SK-N-SH (cell line): ENCODE measurements at regions not wholly inside any gene's neighbourhood (a gene's known extent, or its start where the extent isn't known, plus 50 kb on each side); places are given as distances from the start of the nearest gene placed in this dataset.

Experiments used
- CTCF ChIA-PET: fragments of 300-600, 350-600 bp; formaldehyde crosslinking; extraction: SDS; loops from one replicate; lab custom pipeline; 2021; lab: Yijun Ruan, JAX
- POLR2A ChIA-PET: fragments of 350-600 bp; sonication (Branson Sonifier 250); formaldehyde crosslinking; extraction: SDS; loops from one replicate; lab custom pipeline; 2020; ENCODE audit warnings: antibody characterized with exemption, inconsistent platforms; lab: Yijun Ruan, JAX
- DNase-seq: peaks from one replicate; pipeline ENCODE4 v3.0.0; 2012
- H2AFZ ChIP-seq: fragments of 200-600 bp; sonication (generic); 2 replicates; pipeline ENCODE4 v1.8.1; 2016; ENCODE audit warnings: antibody characterized with exemption, mild to moderate bottlenecking, low read depth
- H3F3A ChIP-seq: fragments of 200-600 bp; sonication (generic); replicated peaks from 2 replicates; pipeline ENCODE3; 2016; ENCODE audit warnings: antibody characterized with exemption, mild to moderate bottlenecking; ENCODE audit not compliant: insufficient read depth
- H3K27ac ChIP-seq, 2 experiments: fragments of 200-500 bp in 1 of 2; fragments of 200-600 bp in 1 of 2; sonication (Bioruptor generic) in 1 of 2; sonication (generic), shearing (Covaris generic) in 1 of 2; 2 replicates each; pipeline versions ENCODE4 v1.5.1 to v1.6.1; 2014 to 2016; ENCODE audit warnings: low read depth in 2 of 2, inconsistent platforms in 1 of 2, low read length in 1 of 2, mild to moderate bottlenecking in 1 of 2, mixed read lengths in 1 of 2
- H3K27me3 ChIP-seq: fragments of 200-600 bp; sonication (generic), shearing (Covaris generic); 2 replicates; pipeline ENCODE4 v1.6.1; 2016; ENCODE audit warnings: mixed run types; ENCODE audit not compliant: insufficient read depth
- H3K36me3 ChIP-seq, 2 experiments: fragments of 200-500 bp in 1 of 2; fragments of 200-600 bp in 1 of 2; sonication (Bioruptor generic) in 1 of 2; sonication (generic) in 1 of 2; replicated peaks in 1 of 2; 2 replicates each; pipeline versions ENCODE3 to v1.5.1; 2014 to 2016; ENCODE audit warnings: low read length in 1 of 2, mild to moderate bottlenecking in 1 of 2; ENCODE audit not compliant: insufficient read depth in 2 of 2, control insufficient read depth in 1 of 2
- H3K4me1 ChIP-seq, 2 experiments: fragments of 200-500 bp in 1 of 2; fragments of 200-600 bp in 1 of 2; sonication (Bioruptor generic) in 1 of 2; sonication (generic), shearing (Covaris generic) in 1 of 2; 2 replicates each; pipeline versions ENCODE4 v1.5.1 to v1.6.1; 2014 to 2016; ENCODE audit warnings: low read depth in 1 of 2, low read length in 1 of 2, mixed run types in 1 of 2; ENCODE audit not compliant: insufficient read depth in 2 of 2, control insufficient read depth in 1 of 2
- H3K4me2 ChIP-seq: fragments of 200-600 bp; sonication (generic), shearing (Covaris generic); 2 replicates; pipeline ENCODE4 v1.6.1; 2017; ENCODE audit warnings: mixed run types
- H3K4me3 ChIP-seq, 2 experiments: fragments of 200-500 bp in 1 of 2; fragments of 200-600 bp in 1 of 2; sonication (Bioruptor generic) in 1 of 2; sonication (generic), shearing (Covaris generic) in 1 of 2; 2 replicates each; pipeline versions ENCODE4 v1.5.1 to v1.8.1; 2014 to 2016; ENCODE audit warnings: low read depth in 2 of 2, inconsistent platforms in 1 of 2, low read length in 1 of 2, mild to moderate bottlenecking in 1 of 2, mixed read lengths in 1 of 2, moderate library complexity in 1 of 2
- H3K79me2 ChIP-seq: fragments of 200-600 bp; sonication (generic); 2 replicates; pipeline ENCODE4 v1.8.1; 2017; ENCODE audit warnings: mild to moderate bottlenecking; ENCODE audit not compliant: insufficient read depth
- H3K9ac ChIP-seq: fragments of 200-600 bp; sonication (generic); 2 replicates; pipeline ENCODE4 v1.6.1; 2017; ENCODE audit warnings: mixed run types
- H3K9me2 ChIP-seq: fragments of 200-600 bp; sonication (generic); 2 replicates; pipeline ENCODE4 v1.6.1; 2017; ENCODE audit warnings: mixed run types
- H3K9me3 ChIP-seq: fragments of 200-600 bp; sonication (generic); 2 replicates; pipeline ENCODE4 v1.6.1; 2017; ENCODE audit warnings: mixed run types, mild to moderate bottlenecking, moderate library complexity
- H4K20me1 ChIP-seq: fragments of 200-600 bp; sonication (generic); 2 replicates; pipeline ENCODE4 v1.6.1; 2017; ENCODE audit warnings: mild to moderate bottlenecking, mixed run types; ENCODE audit not compliant: insufficient read depth
- CHD2 ChIP-seq: fragments of 150-350 bp; IDR thresholded peaks from 2 replicates; pipeline ENCODE4 v1.6.1; 2018; ENCODE audit warnings: low read length; ENCODE audit not compliant: partially characterized antibody
- ELF1 ChIP-seq: IDR thresholded peaks from 2 replicates; pipeline ENCODE4 v1.4.0; 2012
- EP300 ChIP-seq, 2 experiments: IDR thresholded peaks; 2 replicates each; pipeline versions ENCODE4 v1.4.0 to v1.6.1; 2012; ENCODE audit warnings: borderline replicate concordance in 1 of 2, low read depth in 1 of 2, low read length in 1 of 2
- EZH2phosphoT487 ChIP-seq: fragments of 200-600 bp; sonication (generic); IDR thresholded peaks from 2 replicates; pipeline ENCODE4 v1.6.1; 2017; ENCODE audit warnings: low read depth, mixed run types, mild to moderate bottlenecking, antibody characterized with exemption, moderate library complexity, borderline replicate concordance
- FOSL2 ChIP-seq: IDR thresholded peaks from 2 replicates; pipeline ENCODE4 v1.4.0; 2012; ENCODE audit warnings: low read depth, mild to moderate bottlenecking, moderate library complexity, borderline replicate concordance
- FOXJ3 ChIP-seq: sonication (generic); formaldehyde crosslinking; IDR thresholded peaks from 2 replicates; pipeline ENCODE4 v1.5.1; 2020; ENCODE audit warnings: mild to moderate bottlenecking, missing genetic modification reagents
- GABPA ChIP-seq: IDR thresholded peaks from 2 replicates; pipeline ENCODE4 v1.4.0; 2012; ENCODE audit warnings: low read depth, mild to moderate bottlenecking
- MXI1 ChIP-seq: IDR thresholded peaks from 2 replicates; pipeline ENCODE4 v1.6.1; 2012; ENCODE audit warnings: mild to moderate bottlenecking, low read depth, low read length, improper control_type of control experiment
- NFIC ChIP-seq: IDR thresholded peaks from 2 replicates; pipeline ENCODE4 v1.4.0; 2012; ENCODE audit warnings: borderline replicate concordance
- NRF1 ChIP-seq: IDR thresholded peaks from 2 replicates; pipeline ENCODE4 v1.6.1; 2012; ENCODE audit warnings: low read depth, mild to moderate bottlenecking, low read length
- POLR2AphosphoS5 ChIP-seq: IDR thresholded peaks from 2 replicates; pipeline ENCODE4 v1.6.1; 2012; ENCODE audit warnings: low read depth, low read length
- RAD21 ChIP-seq: IDR thresholded peaks from 2 replicates; pipeline ENCODE4 v1.6.1; 2012; ENCODE audit warnings: mild to moderate bottlenecking, low read length
- RCOR1 ChIP-seq: fragments of 150-350 bp; IDR thresholded peaks from 2 replicates; pipeline ENCODE4 v1.6.1; 2017; ENCODE audit warnings: antibody characterized with exemption, low read length
- RFX5 ChIP-seq: IDR thresholded peaks from 2 replicates; pipeline ENCODE4 v1.6.1; 2012; ENCODE audit warnings: mild to moderate bottlenecking, improper control_type of control experiment, low read length
- SIN3A ChIP-seq: IDR thresholded peaks from 2 replicates; pipeline ENCODE4 v1.6.1; 2012; ENCODE audit warnings: low read depth, mild to moderate bottlenecking, low read length, moderate library complexity, borderline replicate concordance
- SMC3 ChIP-seq: IDR thresholded peaks from 2 replicates; pipeline ENCODE4 v1.6.1; 2012; ENCODE audit warnings: low read depth, low read length, improper control_type of control experiment
- TEAD4 ChIP-seq: IDR thresholded peaks from 2 replicates; pipeline ENCODE4 v1.4.0; 2012; ENCODE audit warnings: mild to moderate bottlenecking, borderline replicate concordance; ENCODE audit not compliant: insufficient read depth
- YY1 ChIP-seq: IDR thresholded peaks from 2 replicates; pipeline ENCODE4 v1.4.0; 2012; ENCODE audit warnings: low read depth, mild to moderate bottlenecking
- WGBS: methylation state at CpG from one replicate; pipeline ENCODE4 v1.1.6; 2017; ENCODE audit warnings: low lambda C conversion rate; 5-methylcytosine and 5-hydroxymethylcytosine counted together
- TF ChIP-seq, protein P1 (sequence below): IDR thresholded peaks from 2 replicates; pipeline ENCODE4 v1.4.0; 2012; ENCODE audit warnings: low read depth, borderline replicate concordance
- TF ChIP-seq, protein P2 (sequence below): fragments of 150-350 bp; IDR thresholded peaks from 2 replicates; pipeline ENCODE4 v1.6.1; 2017; ENCODE audit warnings: antibody characterized with exemption, low read length, low read depth, borderline replicate concordance
- TF ChIP-seq, protein P3 (sequence below): fragments of 200-600 bp; sonication (generic); IDR thresholded peaks from 2 replicates; pipeline ENCODE4 v1.6.1; 2017; ENCODE audit warnings: antibody characterized with exemption, mild to moderate bottlenecking, moderate library complexity
- TF ChIP-seq, protein P4 (sequence below): IDR thresholded peaks from 2 replicates; pipeline ENCODE4 v1.4.0; 2012; ENCODE audit warnings: low read depth, borderline replicate concordance

DNA sequence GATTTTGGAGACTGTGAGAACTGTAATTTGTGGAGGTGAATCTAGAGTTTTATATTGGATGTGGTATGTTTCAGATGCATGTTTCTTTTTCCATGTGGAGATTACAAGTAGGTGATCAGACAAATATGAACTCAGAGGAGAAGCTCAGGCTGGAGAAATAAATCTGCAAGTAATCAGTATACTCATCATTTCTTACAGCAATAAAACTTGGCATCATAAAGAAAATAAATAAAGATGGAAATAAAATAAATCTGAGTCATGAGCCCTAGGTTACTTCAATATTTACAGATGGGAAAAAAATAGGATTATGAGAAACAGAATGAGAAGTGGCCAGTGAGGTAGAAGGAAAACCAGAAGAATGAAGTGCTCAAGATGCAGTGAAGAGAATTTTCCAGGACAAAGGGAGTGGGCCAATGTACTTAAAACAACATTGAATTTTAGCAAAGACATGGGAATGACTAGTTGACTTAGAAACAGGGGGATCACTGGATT, 453.8 kb downstream of the DSC3 start:
- Histone ChIP-seq H2AFZ (no peak overlapping the region), H3K4me2 (no peak overlapping the region), H4K20me1 (no peaks in the 10 kb centered on the region), H3K4me3 (no peak overlapping the region), H3K9me2 (no peaks in the 10 kb centered on the region), H3K9me3 (no peaks in the 10 kb centered on the region), H3K4me1 (no peaks in the 10 kb centered on the region), H3K27ac (no peak overlapping the region), H3F3A (no peaks in the 10 kb centered on the region), H3K79me2 (no peaks in the 10 kb centered on the region), H3K9ac (no peak overlapping the region), H3K27me3 (no peaks in the 10 kb centered on the region), H3K36me3 (no peaks in the 10 kb centered on the region)
- TF ChIP-seq GABPA, result no peak
- TF ChIP-seq ELF1, result no peak
- no peak for TF ChIP-seq TEAD4
- no peak for TF ChIP-seq FOXJ3 (CRISPR knock-in tag)
- TF ChIP-seq EZH2phosphoT487, result no peak
- no peak for TF ChIP-seq RFX5
- no peak for TF ChIP-seq SIN3A
- TF ChIP-seq, protein P1, sequence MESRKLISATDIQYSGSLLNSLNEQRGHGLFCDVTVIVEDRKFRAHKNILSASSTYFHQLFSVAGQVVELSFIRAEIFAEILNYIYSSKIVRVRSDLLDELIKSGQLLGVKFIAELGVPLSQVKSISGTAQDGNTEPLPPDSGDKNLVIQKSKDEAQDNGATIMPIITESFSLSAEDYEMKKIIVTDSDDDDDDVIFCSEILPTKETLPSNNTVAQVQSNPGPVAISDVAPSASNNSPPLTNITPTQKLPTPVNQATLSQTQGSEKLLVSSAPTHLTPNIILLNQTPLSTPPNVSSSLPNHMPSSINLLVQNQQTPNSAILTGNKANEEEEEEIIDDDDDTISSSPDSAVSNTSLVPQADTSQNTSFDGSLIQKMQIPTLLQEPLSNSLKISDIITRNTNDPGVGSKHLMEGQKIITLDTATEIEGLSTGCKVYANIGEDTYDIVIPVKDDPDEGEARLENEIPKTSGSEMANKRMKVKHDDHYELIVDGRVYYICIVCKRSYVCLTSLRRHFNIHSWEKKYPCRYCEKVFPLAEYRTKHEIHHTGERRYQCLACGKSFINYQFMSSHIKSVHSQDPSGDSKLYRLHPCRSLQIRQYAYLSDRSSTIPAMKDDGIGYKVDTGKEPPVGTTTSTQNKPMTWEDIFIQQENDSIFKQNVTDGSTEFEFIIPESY, result no peak
- TF ChIP-seq YY1, result no peak
- no peak for TF ChIP-seq CHD2
- no peak for TF ChIP-seq MXI1
- no peak for TF ChIP-seq SMC3
- no peak for TF ChIP-seq RCOR1
- TF ChIP-seq, protein P2, sequence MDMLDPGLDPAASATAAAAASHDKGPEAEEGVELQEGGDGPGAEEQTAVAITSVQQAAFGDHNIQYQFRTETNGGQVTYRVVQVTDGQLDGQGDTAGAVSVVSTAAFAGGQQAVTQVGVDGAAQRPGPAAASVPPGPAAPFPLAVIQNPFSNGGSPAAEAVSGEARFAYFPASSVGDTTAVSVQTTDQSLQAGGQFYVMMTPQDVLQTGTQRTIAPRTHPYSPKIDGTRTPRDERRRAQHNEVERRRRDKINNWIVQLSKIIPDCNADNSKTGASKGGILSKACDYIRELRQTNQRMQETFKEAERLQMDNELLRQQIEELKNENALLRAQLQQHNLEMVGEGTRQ, result no peak
- TF ChIP-seq NFIC, result no peak
- no peak for DNase-seq
- ChIA-PET CTCF (interaction anchor here (0.5 kb wide), 1 partner anchor 32 kb away, joined by 3 read pairs; no protein-coding TSS in a partner anchor), POLR2A (no interaction called here)

DNA sequence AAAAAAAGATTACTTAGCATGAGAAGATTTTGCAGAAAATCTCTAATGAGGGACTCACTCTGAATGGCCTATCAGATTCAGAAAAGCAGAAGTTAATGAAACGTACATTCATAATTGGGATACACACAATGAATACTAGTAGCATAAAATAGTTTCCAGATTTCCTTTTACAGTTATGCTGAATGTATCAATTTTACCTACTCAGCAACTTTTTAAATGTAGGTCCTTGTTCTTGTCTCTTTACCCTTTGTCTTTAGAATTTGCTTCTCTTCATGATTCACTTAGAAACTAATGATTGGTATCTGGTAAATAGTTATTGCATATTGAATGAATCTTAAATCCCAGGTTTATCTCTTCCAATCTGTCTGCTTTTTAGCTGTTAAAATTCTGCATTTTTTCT, 458.8 kb downstream of the DSC3 start:
- Histone ChIP-seq H2AFZ (no peak overlapping the region), H3K9me2 (no peaks in the 10 kb centered on the region), H3K4me2 (no peak overlapping the region), H3K4me3 (no peak overlapping the region), H3K79me2 (no peaks in the 10 kb centered on the region), H3K4me1 (no peaks in the 10 kb centered on the region), H3K9ac (no peak overlapping the region)
- WGBS, result 11% methylated on average over 1 of the region's 1 CpG
- DNase-seq, result no peak
- TF ChIP-seq, protein P3, sequence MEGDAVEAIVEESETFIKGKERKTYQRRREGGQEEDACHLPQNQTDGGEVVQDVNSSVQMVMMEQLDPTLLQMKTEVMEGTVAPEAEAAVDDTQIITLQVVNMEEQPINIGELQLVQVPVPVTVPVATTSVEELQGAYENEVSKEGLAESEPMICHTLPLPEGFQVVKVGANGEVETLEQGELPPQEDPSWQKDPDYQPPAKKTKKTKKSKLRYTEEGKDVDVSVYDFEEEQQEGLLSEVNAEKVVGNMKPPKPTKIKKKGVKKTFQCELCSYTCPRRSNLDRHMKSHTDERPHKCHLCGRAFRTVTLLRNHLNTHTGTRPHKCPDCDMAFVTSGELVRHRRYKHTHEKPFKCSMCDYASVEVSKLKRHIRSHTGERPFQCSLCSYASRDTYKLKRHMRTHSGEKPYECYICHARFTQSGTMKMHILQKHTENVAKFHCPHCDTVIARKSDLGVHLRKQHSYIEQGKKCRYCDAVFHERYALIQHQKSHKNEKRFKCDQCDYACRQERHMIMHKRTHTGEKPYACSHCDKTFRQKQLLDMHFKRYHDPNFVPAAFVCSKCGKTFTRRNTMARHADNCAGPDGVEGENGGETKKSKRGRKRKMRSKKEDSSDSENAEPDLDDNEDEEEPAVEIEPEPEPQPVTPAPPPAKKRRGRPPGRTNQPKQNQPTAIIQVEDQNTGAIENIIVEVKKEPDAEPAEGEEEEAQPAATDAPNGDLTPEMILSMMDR, result no peak
- TF ChIP-seq GABPA (no peak), FOXJ3 (CRISPR knock-in tag) (no peak), RAD21 (no peak), NRF1 (no peak), POLR2AphosphoS5 (no peak), NFIC (no peak), EP300 (IDR thresholded peaks at IDR 0.05; ENCODE audit: borderline replicate concordance in 1 of 2, low read depth in 1 of 2, low read length in 1 of 2) (no peak), MXI1 (no peak), SIN3A (no peak), RCOR1 (no peak), FOSL2 (no peak), RFX5 (no peak)
- TF ChIP-seq, protein P2, result no peak
- TF ChIP-seq, protein P4, sequence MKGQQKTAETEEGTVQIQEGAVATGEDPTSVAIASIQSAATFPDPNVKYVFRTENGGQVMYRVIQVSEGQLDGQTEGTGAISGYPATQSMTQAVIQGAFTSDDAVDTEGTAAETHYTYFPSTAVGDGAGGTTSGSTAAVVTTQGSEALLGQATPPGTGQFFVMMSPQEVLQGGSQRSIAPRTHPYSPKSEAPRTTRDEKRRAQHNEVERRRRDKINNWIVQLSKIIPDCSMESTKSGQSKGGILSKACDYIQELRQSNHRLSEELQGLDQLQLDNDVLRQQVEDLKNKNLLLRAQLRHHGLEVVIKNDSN, result no peak
- TF ChIP-seq, all 33 proteins: peak for 0
- Histone ChIP-seq H3K27me3 (no peaks in the 10 kb centered on the region), H3K9me3 (no peaks in the 10 kb centered on the region; the same call in 1 of the 2 replicates), H3K36me3 (no peaks in the 10 kb centered on the region), H3F3A (no peaks in the 10 kb centered on the region), H3K27ac (no peak overlapping the region), H4K20me1 (no peaks in the 10 kb centered on the region)
- CTCF ChIA-PET, result no interaction called here
- POLR2A ChIA-PET, result no interaction called here
